ENCODE measurements at regions not wholly inside any gene's neighbourhood (a gene's known extent, or its start where the extent isn't known, plus 50 kb on each side); places are given as distances from the start of the nearest gene placed in this dataset.

DNA sequence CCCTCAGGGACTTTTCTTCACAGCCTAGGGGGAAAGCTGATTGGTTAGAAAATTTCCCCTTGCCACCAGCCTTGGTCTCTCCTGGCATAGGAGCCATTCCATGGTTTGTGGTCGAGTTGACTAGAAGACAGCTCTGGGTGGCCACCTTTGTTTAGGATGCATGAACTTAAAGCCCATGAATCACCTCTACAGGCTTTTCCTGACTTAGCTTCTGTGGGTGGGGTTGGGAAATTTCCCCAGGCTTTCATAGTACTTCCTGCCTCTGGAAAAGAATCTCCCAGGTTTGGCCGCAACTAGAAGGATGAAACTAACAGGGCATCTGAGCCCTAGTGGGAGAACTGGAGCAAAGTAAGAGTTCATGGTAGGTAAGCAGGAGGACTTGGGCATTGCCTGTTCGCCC, 72.6 kb downstream of the SNRPE start:
- TF ChIP-seq YY1 (IDR thresholded peaks at IDR 0.05; ENCODE audit: low read depth) (no peak), CEBPB (IDR thresholded peaks at IDR 0.05) (no peak)
- TF ChIP-seq, protein P1, sequence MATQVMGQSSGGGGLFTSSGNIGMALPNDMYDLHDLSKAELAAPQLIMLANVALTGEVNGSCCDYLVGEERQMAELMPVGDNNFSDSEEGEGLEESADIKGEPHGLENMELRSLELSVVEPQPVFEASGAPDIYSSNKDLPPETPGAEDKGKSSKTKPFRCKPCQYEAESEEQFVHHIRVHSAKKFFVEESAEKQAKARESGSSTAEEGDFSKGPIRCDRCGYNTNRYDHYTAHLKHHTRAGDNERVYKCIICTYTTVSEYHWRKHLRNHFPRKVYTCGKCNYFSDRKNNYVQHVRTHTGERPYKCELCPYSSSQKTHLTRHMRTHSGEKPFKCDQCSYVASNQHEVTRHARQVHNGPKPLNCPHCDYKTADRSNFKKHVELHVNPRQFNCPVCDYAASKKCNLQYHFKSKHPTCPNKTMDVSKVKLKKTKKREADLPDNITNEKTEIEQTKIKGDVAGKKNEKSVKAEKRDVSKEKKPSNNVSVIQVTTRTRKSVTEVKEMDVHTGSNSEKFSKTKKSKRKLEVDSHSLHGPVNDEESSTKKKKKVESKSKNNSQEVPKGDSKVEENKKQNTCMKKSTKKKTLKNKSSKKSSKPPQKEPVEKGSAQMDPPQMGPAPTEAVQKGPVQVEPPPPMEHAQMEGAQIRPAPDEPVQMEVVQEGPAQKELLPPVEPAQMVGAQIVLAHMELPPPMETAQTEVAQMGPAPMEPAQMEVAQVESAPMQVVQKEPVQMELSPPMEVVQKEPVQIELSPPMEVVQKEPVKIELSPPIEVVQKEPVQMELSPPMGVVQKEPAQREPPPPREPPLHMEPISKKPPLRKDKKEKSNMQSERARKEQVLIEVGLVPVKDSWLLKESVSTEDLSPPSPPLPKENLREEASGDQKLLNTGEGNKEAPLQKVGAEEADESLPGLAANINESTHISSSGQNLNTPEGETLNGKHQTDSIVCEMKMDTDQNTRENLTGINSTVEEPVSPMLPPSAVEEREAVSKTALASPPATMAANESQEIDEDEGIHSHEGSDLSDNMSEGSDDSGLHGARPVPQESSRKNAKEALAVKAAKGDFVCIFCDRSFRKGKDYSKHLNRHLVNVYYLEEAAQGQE (IDR thresholded peaks at IDR 0.05; ENCODE audit: low read depth), result no peak
- TF ChIP-seq, protein P2, sequence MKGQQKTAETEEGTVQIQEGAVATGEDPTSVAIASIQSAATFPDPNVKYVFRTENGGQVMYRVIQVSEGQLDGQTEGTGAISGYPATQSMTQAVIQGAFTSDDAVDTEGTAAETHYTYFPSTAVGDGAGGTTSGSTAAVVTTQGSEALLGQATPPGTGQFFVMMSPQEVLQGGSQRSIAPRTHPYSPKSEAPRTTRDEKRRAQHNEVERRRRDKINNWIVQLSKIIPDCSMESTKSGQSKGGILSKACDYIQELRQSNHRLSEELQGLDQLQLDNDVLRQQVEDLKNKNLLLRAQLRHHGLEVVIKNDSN (IDR thresholded peaks at IDR 0.05), result no peak

Data from Ishikawa (cell line).